GM23338 (cell line): ENCODE measurements at regions not wholly inside any gene's neighbourhood (a gene's known extent, or its start where the extent isn't known, plus 50 kb on each side); places are given as distances from the start of the nearest gene placed in this dataset.

ENCODE experiments used
- ATAC-seq: fragments of 200-7000 bp; cut with Tn5 transposase; 3 replicates; pipeline ENCODE4 v1.9.1; 2020
- DNase-seq: peaks from one replicate; pipeline ENCODE4 v3.0.0-alpha.2; 2015; ENCODE audit warnings: low spot score
- H2AFZ ChIP-seq: fragments of 200-600 bp; sonication (generic); 2 replicates; pipeline ENCODE4 v1.8.0; 2016; ENCODE audit warnings: antibody characterized with exemption, mild to moderate bottlenecking, moderate library complexity
- H3F3A ChIP-seq: fragments of 200-600 bp; sonication (generic); replicated peaks from 2 replicates; pipeline ENCODE4 v1.8.0; 2017; ENCODE audit warnings: antibody characterized with exemption, mixed run types, low read depth
- H3K27ac ChIP-seq: fragments of 200-600 bp; sonication (generic); 2 replicates; pipeline ENCODE4 v1.6.1; 2016; ENCODE audit warnings: low read depth
- H3K27me3 ChIP-seq: fragments of 200-600 bp; sonication (generic); 2 replicates; pipeline ENCODE4 v1.8.0; 2016; ENCODE audit warnings: mild to moderate bottlenecking, mixed run types, moderate library complexity; ENCODE audit not compliant: insufficient read depth
- H3K36me3 ChIP-seq: fragments of 200-600 bp; sonication (generic); 2 replicates; pipeline ENCODE4 v1.8.0; 2016; ENCODE audit warnings: mild to moderate bottlenecking; ENCODE audit not compliant: insufficient read depth
- H3K4me1 ChIP-seq: fragments of 200-600 bp; sonication (generic); 2 replicates; pipeline ENCODE4 v1.8.0; 2016; ENCODE audit warnings: mild to moderate bottlenecking, moderate library complexity; ENCODE audit not compliant: insufficient read depth
- H3K4me2 ChIP-seq: fragments of 200-600 bp; sonication (generic); 2 replicates; pipeline ENCODE4 v1.7.1; 2017; ENCODE audit warnings: mixed run types
- H3K4me3 ChIP-seq: fragments of 200-600 bp; sonication (generic); 2 replicates; pipeline ENCODE4 v1.6.1; 2016; ENCODE audit warnings: mixed run types
- H3K79me2 ChIP-seq: fragments of 200-600 bp; sonication (generic); replicated peaks from 2 replicates; pipeline ENCODE4 v1.8.0; 2017; ENCODE audit warnings: mild to moderate bottlenecking; ENCODE audit not compliant: insufficient read depth
- H3K9me2 ChIP-seq: fragments of 200-600 bp; sonication (generic); 2 replicates; pipeline ENCODE4 v1.8.0; 2017; ENCODE audit not compliant: insufficient read depth
- H4K20me1 ChIP-seq: fragments of 200-600 bp; sonication (generic); replicated peaks from 2 replicates; pipeline ENCODE4 v1.8.0; 2017; ENCODE audit warnings: mild to moderate bottlenecking; ENCODE audit not compliant: insufficient read depth
- H3K27ac Mint-ChIP-seq: 2 replicates; pipeline ENCODE4 v1.8.0; 2020; ENCODE audit warnings: inconsistent platforms, mild to moderate bottlenecking, moderate library complexity, mixed read lengths
- H3K27me3 Mint-ChIP-seq: 3 replicates; pipeline ENCODE4 v1.8.0; 2022; ENCODE audit warnings: low read depth, mild to moderate bottlenecking, moderate library complexity, mixed read lengths, inconsistent platforms; ENCODE audit not compliant: insufficient read depth, poor library complexity
- H3K36me3 Mint-ChIP-seq: 3 replicates; pipeline ENCODE4 v1.8.0; 2021; ENCODE audit warnings: low read depth, mild to moderate bottlenecking, inconsistent platforms, moderate library complexity, mixed read lengths
- H3K4me1 Mint-ChIP-seq: 3 replicates; pipeline ENCODE4 v1.8.0; 2020; ENCODE audit warnings: mild to moderate bottlenecking, inconsistent platforms, mixed read lengths
- H3K4me3 Mint-ChIP-seq: 3 replicates; pipeline ENCODE4 v1.8.0; 2021; ENCODE audit warnings: moderate library complexity, mild to moderate bottlenecking, inconsistent platforms, mixed read lengths
- H3K9me3 Mint-ChIP-seq: 3 replicates; pipeline ENCODE4 v1.8.0; 2020; ENCODE audit warnings: moderate library complexity, mild to moderate bottlenecking, inconsistent platforms, mixed read lengths
- CREB1 ChIP-seq: fragments of 250-450 bp; sonication (Bioruptor Pico); IDR thresholded peaks from 2 replicates; pipeline ENCODE4 v1.5.0; 2020; ENCODE audit warnings: low read depth, mild to moderate bottlenecking, moderate library complexity
- JUNB ChIP-seq: IDR thresholded peaks from one replicate; pipeline ENCODE4 v1.6.1; 2016; ENCODE audit warnings: antibody characterized with exemption; ENCODE audit not compliant: unreplicated experiment
- NANOG ChIP-seq: IDR thresholded peaks from 2 replicates; pipeline ENCODE4 v1.6.1; 2016; ENCODE audit warnings: antibody characterized with exemption, borderline replicate concordance
- ZNF114 ChIP-seq: fragments of 250-450 bp; sonication (Bioruptor Pico); IDR thresholded peaks from 2 replicates; pipeline ENCODE4 v1.5.0; 2020; ENCODE audit warnings: mild to moderate bottlenecking, moderate library complexity
- ZNF331 ChIP-seq: fragments of 250-450 bp; sonication (Bioruptor Pico); IDR thresholded peaks from 2 replicates; pipeline ENCODE4 v1.5.0; 2020; ENCODE audit warnings: low read depth, mild to moderate bottlenecking, moderate library complexity
- TF ChIP-seq, protein P1 (sequence below): fragments of 250-450 bp; sonication (Bioruptor Pico); IDR thresholded peaks from 2 replicates; pipeline ENCODE4 v1.5.0; 2020; ENCODE audit warnings: mild to moderate bottlenecking, moderate library complexity
- TF ChIP-seq, protein P2 (sequence below), 2 experiments: fragments of 200-600 bp in 1 of 2; sonication (generic) in 1 of 2; conservative IDR thresholded peaks; 2 replicates each; pipeline versions ENCODE4 v1.5.1 to v1.6.1; 2016 to 2017; ENCODE audit warnings: antibody characterized with exemption in 2 of 2, low read depth in 2 of 2, mild to moderate bottlenecking in 2 of 2, moderate library complexity in 1 of 2

DNA sequence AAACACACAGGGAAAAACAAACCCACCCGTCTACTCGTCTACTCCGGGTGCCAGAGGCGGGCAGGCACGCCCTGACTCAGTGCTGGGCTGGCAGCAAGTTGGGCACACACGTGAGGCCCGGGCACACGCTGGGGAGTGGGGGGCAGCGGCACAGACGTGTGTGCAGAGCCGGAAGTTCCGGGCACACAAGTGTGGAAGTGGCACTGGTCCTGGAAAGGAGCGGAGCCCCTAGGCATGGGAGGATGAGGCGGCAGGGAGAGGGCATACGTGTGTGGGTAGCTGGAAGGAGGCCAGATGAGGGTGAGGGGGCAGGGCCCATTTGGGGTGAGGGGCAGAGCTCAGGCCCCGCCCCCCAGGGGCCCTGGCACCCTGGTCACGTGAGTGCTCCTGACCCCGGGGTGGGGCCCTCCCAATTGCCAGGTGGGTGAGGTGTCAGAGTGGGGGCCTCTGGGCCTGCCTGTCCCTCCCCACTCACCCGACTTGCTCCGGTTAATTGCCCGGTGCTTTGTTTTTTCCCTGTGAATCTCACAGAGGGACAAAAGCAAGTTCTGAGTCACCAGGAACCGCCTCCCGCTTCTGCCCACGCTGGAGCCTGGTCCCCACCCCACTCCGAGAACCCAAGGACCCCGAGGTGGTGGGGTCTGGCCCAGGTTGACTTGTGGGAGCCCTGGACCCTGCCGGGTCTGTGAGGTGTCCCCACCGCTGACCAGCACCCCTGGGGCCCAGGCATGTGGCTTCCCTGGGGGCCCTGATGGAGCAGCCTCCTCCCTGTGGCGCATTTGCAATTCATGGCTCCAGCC lies 104.8 kb upstream of the CASZ1 start:
- H3K9me2 ChIP-seq, result no peaks in the 10 kb centered on the region
- no peaks in the 10 kb centered on the region for H3K27me3 ChIP-seq
- H3K27ac Mint-ChIP-seq, result peak overlapping the region; percentile 21; the same call in 1 of the 2 replicates
- no peaks in the 10 kb centered on the region for H3K79me2 ChIP-seq
- H3K4me1 Mint-ChIP-seq, result peaks cover 43% of the 10 kb centered on the region
- no peaks in the 10 kb centered on the region for H3K36me3 Mint-ChIP-seq
- no peak for DNase-seq
- no peak overlapping the region for H3K27ac ChIP-seq
- peaks cover 43% of the 10 kb centered on the region for H3K4me1 ChIP-seq
- peak overlapping the region; percentile 41; the same call in 2 of the 3 replicates for H3K4me3 Mint-ChIP-seq
- H3K27me3 Mint-ChIP-seq, result peaks cover 18% of the 10 kb centered on the region
- no peaks in the 10 kb centered on the region for H3K36me3 ChIP-seq
- peak overlapping the region; percentile 28; the same call in 1 of the 2 replicates for H3K4me3 ChIP-seq
- H2AFZ ChIP-seq, result peak overlapping the region; percentile 95
- no peaks in the 10 kb centered on the region for H4K20me1 ChIP-seq
- no peak for TF ChIP-seq ZNF331
- no peak for TF ChIP-seq JUNB
- TF ChIP-seq NANOG, result no peak
- TF ChIP-seq ZNF114 (CRISPR knock-in tag), result no peak
- no peak for TF ChIP-seq CREB1 (CRISPR knock-in tag)
- TF ChIP-seq, protein P1, sequence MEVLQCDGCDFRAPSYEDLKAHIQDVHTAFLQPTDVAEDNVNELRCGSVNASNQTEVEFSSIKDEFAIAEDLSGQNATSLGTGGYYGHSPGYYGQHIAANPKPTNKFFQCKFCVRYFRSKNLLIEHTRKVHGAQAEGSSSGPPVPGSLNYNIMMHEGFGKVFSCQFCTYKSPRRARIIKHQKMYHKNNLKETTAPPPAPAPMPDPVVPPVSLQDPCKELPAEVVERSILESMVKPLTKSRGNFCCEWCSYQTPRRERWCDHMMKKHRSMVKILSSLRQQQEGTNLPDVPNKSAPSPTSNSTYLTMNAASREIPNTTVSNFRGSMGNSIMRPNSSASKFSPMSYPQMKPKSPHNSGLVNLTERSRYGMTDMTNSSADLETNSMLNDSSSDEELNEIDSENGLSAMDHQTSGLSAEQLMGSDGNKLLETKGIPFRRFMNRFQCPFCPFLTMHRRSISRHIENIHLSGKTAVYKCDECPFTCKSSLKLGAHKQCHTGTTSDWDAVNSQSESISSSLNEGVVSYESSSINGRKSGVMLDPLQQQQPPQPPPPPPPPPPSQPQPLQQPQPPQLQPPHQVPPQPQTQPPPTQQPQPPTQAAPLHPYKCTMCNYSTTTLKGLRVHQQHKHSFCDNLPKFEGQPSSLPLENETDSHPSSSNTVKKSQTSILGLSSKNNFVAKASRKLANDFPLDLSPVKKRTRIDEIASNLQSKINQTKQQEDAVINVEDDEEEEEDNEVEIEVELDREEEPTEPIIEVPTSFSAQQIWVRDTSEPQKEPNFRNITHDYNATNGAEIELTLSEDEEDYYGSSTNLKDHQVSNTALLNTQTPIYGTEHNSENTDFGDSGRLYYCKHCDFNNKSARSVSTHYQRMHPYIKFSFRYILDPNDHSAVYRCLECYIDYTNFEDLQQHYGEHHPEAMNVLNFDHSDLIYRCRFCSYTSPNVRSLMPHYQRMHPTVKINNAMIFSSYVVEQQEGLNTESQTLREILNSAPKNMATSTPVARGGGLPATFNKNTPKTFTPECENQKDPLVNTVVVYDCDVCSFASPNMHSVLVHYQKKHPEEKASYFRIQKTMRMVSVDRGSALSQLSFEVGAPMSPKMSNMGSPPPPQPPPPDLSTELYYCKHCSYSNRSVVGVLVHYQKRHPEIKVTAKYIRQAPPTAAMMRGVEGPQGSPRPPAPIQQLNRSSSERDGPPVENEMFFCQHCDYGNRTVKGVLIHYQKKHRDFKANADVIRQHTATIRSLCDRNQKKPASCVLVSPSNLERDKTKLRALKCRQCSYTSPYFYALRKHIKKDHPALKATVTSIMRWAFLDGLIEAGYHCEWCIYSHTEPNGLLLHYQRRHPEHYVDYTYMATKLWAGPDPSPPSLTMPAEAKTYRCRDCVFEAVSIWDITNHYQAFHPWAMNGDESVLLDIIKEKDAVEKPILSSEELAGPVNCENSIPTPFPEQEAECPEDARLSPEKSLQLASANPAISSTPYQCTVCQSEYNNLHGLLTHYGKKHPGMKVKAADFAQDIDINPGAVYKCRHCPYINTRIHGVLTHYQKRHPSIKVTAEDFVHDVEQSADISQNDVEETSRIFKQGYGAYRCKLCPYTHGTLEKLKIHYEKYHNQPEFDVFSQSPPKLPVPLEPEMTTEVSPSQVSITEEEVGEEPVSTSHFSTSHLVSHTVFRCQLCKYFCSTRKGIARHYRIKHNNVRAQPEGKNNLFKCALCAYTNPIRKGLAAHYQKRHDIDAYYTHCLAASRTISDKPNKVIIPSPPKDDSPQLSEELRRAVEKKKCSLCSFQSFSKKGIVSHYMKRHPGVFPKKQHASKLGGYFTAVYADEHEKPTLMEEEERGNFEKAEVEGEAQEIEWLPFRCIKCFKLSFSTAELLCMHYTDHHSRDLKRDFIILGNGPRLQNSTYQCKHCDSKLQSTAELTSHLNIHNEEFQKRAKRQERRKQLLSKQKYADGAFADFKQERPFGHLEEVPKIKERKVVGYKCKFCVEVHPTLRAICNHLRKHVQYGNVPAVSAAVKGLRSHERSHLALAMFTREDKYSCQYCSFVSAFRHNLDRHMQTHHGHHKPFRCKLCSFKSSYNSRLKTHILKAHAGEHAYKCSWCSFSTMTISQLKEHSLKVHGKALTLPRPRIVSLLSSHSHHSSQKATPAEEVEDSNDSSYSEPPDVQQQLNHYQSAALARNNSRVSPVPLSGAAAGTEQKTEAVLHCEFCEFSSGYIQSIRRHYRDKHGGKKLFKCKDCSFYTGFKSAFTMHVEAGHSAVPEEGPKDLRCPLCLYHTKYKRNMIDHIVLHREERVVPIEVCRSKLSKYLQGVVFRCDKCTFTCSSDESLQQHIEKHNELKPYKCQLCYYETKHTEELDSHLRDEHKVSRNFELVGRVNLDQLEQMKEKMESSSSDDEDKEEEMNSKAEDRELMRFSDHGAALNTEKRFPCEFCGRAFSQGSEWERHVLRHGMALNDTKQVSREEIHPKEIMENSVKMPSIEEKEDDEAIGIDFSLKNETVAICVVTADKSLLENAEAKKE (CRISPR knock-in tag), result no peak
- TF ChIP-seq, protein P2, sequence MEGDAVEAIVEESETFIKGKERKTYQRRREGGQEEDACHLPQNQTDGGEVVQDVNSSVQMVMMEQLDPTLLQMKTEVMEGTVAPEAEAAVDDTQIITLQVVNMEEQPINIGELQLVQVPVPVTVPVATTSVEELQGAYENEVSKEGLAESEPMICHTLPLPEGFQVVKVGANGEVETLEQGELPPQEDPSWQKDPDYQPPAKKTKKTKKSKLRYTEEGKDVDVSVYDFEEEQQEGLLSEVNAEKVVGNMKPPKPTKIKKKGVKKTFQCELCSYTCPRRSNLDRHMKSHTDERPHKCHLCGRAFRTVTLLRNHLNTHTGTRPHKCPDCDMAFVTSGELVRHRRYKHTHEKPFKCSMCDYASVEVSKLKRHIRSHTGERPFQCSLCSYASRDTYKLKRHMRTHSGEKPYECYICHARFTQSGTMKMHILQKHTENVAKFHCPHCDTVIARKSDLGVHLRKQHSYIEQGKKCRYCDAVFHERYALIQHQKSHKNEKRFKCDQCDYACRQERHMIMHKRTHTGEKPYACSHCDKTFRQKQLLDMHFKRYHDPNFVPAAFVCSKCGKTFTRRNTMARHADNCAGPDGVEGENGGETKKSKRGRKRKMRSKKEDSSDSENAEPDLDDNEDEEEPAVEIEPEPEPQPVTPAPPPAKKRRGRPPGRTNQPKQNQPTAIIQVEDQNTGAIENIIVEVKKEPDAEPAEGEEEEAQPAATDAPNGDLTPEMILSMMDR (conservative IDR thresholded peaks at IDR 0.05; ENCODE audit: low read depth in 2 of 2), result no peak
- H3K4me2 ChIP-seq, result peak overlapping the region; percentile 60
- peak; percentile 18 for ATAC-seq
- no peaks in the 10 kb centered on the region for H3F3A ChIP-seq
- H3K9me3 Mint-ChIP-seq, result no peaks in the 10 kb centered on the region; the same call in 2 of the 3 replicates
